ENCODE measurements at regions not wholly inside any gene's neighbourhood (a gene's known extent, or its start where the extent isn't known, plus 50 kb on each side); places are given as distances from the start of the nearest gene placed in this dataset.

- no peaks in the 10 kb centered on the region for H3K27me3 ChIP-seq (ENCODE audit: control insufficient read depth in 1 of 2, insufficient read depth in 2 of 2, low read length in 2 of 2)
- no peak overlapping the region for H3K4me3 ChIP-seq (ENCODE audit: low read depth in 1 of 2, low read length in 2 of 2)
- H3K4me1 ChIP-seq (ENCODE audit: insufficient read depth, low read length): no peaks in the 10 kb centered on the region
- H3K9me3 ChIP-seq (ENCODE audit: low read length): no peaks in the 10 kb centered on the region
- no peak overlapping the region for H3K27ac ChIP-seq (ENCODE audit: low read depth, low read length)
- no peak overlapping the region for H3K9ac ChIP-seq (ENCODE audit: low read length)
- no peaks in the 10 kb centered on the region for H3K36me3 ChIP-seq (ENCODE audit: insufficient read depth, low read length)
Measured at GRCh38 chr9:14960881-14961280, 50.7 kb upstream of the FREM1 start.

Measured in muscle layer of colon (tissue), 2 donors.